Astrocyte (in vitro differentiated cells and primary cell): ENCODE measurements at regions not wholly inside any gene's neighbourhood (a gene's known extent, or its start where the extent isn't known, plus 50 kb on each side); places are given as distances from the start of the nearest gene placed in this dataset.

Experiments used
- EZH2 ChIP-seq: IDR thresholded peaks from 2 replicates; pipeline ENCODE4 v1.6.1; 2012; ENCODE audit warnings: mild to moderate bottlenecking, low read length, inconsistent platforms; ENCODE audit not compliant: insufficient read depth
- TF ChIP-seq, protein P1 (sequence below): IDR thresholded peaks from 2 replicates; pipeline ENCODE4 v1.5.1; 2011; ENCODE audit warnings: low read depth, mild to moderate bottlenecking, inconsistent platforms, low read length, moderate library complexity; ENCODE audit not compliant: insufficient read depth

DNA sequence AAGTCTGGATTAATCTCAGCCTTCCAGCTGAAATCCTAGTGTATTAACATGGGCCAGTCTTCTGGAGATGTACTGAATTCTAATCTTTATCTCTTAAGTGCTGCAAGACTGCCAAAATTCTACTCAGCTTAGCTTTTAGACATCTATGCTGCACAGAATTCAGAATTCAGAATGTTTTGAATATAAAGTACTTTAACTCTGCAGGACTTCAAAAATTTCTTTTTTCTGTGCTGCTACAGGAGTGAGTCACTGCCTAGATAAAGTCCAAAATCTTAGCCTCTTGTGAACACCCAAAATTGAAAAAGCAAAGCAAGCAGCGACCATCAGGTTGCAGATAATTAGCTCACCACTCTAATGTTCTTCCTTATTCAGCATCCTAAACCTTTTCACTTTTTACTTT is 1092.6 kb upstream of the PCDH10 start:
- TF ChIP-seq, protein P1, sequence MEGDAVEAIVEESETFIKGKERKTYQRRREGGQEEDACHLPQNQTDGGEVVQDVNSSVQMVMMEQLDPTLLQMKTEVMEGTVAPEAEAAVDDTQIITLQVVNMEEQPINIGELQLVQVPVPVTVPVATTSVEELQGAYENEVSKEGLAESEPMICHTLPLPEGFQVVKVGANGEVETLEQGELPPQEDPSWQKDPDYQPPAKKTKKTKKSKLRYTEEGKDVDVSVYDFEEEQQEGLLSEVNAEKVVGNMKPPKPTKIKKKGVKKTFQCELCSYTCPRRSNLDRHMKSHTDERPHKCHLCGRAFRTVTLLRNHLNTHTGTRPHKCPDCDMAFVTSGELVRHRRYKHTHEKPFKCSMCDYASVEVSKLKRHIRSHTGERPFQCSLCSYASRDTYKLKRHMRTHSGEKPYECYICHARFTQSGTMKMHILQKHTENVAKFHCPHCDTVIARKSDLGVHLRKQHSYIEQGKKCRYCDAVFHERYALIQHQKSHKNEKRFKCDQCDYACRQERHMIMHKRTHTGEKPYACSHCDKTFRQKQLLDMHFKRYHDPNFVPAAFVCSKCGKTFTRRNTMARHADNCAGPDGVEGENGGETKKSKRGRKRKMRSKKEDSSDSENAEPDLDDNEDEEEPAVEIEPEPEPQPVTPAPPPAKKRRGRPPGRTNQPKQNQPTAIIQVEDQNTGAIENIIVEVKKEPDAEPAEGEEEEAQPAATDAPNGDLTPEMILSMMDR, result no peak
- no peak for TF ChIP-seq EZH2
